K562 (cell line): ENCODE measurements at regions not wholly inside any gene's neighbourhood (a gene's known extent, or its start where the extent isn't known, plus 50 kb on each side); places are given as distances from the start of the nearest gene placed in this dataset.

Source experiments
- ATAC-seq: fragments of 200-7000 bp; cut with Tn5 transposase; 3 replicates; pipeline ENCODE4 v1.9.1; 2020; ENCODE audit warnings: moderate library complexity
- BruUV-seq: library from RNA; stranded (reverse); fragments of 400-500 nt; replicated peaks from 2 replicates; lab custom pipeline; 2021; lab: Mats Ljungman, UMichigan
- CTCF ChIA-PET: fragments of 300-600 bp; formaldehyde crosslinking; extraction: SDS; loops from one replicate; lab custom pipeline; 2021; ENCODE audit warnings: low intra/inter-chr PET ratio; lab: Yijun Ruan, JAX
- POLR2A ChIA-PET: fragments of 300-600, 350-650 bp; sonication (Branson Sonifier 250); formaldehyde crosslinking; extraction: SDS; loops from one replicate; lab custom pipeline; 2021; ENCODE audit warnings: antibody characterized with exemption, inconsistent platforms; lab: Yijun Ruan, JAX
- DNase-seq, 4 experiments: peaks; one replicate each; pipeline versions ENCODE4 v3.0.0 to v3.0.0-alpha.2; 2011 to 2018; ENCODE audit warnings: low spot score in 3 of 4, mixed read lengths in 3 of 4; ENCODE audit errors: extremely low read depth in 1 of 4
- FAIRE-seq: peaks from 2 replicates; lab custom pipeline; 2011; peaks lifted over from hg19 to GRCh38; lab: Jason Lieb, UNC
- H2AFZ ChIP-seq: 2 replicates; pipeline ENCODE4 v1.6.0; 2011; ENCODE audit warnings: low read depth, low read length, control low read depth, inconsistent platforms
- H3K27ac ChIP-seq: fragments of 200-600 bp; 3 replicates; pipeline ENCODE4 v1.8.0; 2011; ENCODE audit warnings: low read depth, mild to moderate bottlenecking, control low read depth, inconsistent platforms, low read length, moderate library complexity, mixed read lengths; ENCODE audit errors: extremely low read depth
- H3K27me3 ChIP-seq, 2 experiments: fragments of 300-600 bp in 1 of 2; 2 replicates in 1 of 2; 3 replicates in 1 of 2; pipeline versions ENCODE4 v1.6.0 to v1.8.0; 2011; ENCODE audit warnings: inconsistent platforms in 2 of 2, low read length in 2 of 2, mild to moderate bottlenecking in 1 of 2, mixed read lengths in 1 of 2, moderate library complexity in 1 of 2; ENCODE audit not compliant: control insufficient read depth in 2 of 2, insufficient read depth in 2 of 2
- H3K36me3 ChIP-seq: fragments of 300-600 bp; 3 replicates; pipeline ENCODE4 v1.8.0; 2011; ENCODE audit warnings: mild to moderate bottlenecking, low read length, inconsistent platforms; ENCODE audit not compliant: control insufficient read depth, insufficient read depth
- H3K4me1 ChIP-seq, 2 experiments: fragments of 200-600 bp in 1 of 2; replicated peaks in 1 of 2; 2 replicates in 1 of 2; 3 replicates in 1 of 2; pipeline versions ENCODE4 v1.5.1 to v1.8.0; 2011; ENCODE audit warnings: inconsistent platforms in 2 of 2, low read length in 2 of 2, mild to moderate bottlenecking in 1 of 2, mixed read lengths in 1 of 2, moderate library complexity in 1 of 2; ENCODE audit not compliant: control insufficient read depth in 2 of 2, insufficient read depth in 2 of 2
- H3K4me2 ChIP-seq: 2 replicates; pipeline ENCODE4 v1.6.1; 2011; ENCODE audit warnings: low read length, control low read depth, inconsistent platforms, mixed read lengths; ENCODE audit not compliant: insufficient read depth
- H3K4me3 ChIP-seq: fragments of 200-600 bp; sonication (generic), shearing (Covaris generic); 2 replicates; pipeline ENCODE4 v1.5.1; 2016; ENCODE audit warnings: control low read depth, inconsistent platforms
- H3K79me2 ChIP-seq: fragments of 200-600 bp; 3 replicates; pipeline ENCODE4 v1.8.0; 2011; ENCODE audit warnings: low read length, inconsistent platforms; ENCODE audit not compliant: control insufficient read depth, insufficient read depth
- H3K9ac ChIP-seq, 2 experiments: 2 replicates each; pipeline versions ENCODE4 v1.6.0 to v1.6.1; 2011; ENCODE audit warnings: low read depth in 2 of 2, low read length in 2 of 2, control low read depth in 1 of 2, inconsistent platforms in 1 of 2, mild to moderate bottlenecking in 1 of 2, mixed read lengths in 1 of 2; ENCODE audit not compliant: insufficient read depth in 1 of 2
- H3K9me1 ChIP-seq: one replicate; pipeline ENCODE4 v1.6.0; 2011; ENCODE audit warnings: inconsistent platforms, mild to moderate bottlenecking, low read length, moderate library complexity; ENCODE audit not compliant: control insufficient read depth, insufficient read depth
- H3K9me3 ChIP-seq: replicated peaks from 2 replicates; pipeline ENCODE4 v1.5.1; 2011; ENCODE audit warnings: low read depth, low read length, inconsistent platforms; ENCODE audit not compliant: control insufficient read depth, insufficient read depth
- H4K20me1 ChIP-seq: replicated peaks from 2 replicates; pipeline ENCODE4 v1.6.1; 2011; ENCODE audit warnings: low read length, inconsistent platforms, mixed read lengths; ENCODE audit not compliant: control insufficient read depth, insufficient read depth
- CBFA2T3 ChIP-seq: fragments of 450-650 bp; IDR thresholded peaks from 2 replicates; pipeline ENCODE4 v1.6.1; 2017
- SMAD1 ChIP-seq: fragments of 150-350 bp; IDR thresholded peaks from 2 replicates; pipeline ENCODE4 v1.6.1; 2014; ENCODE audit warnings: low read length, low read depth; ENCODE audit not compliant: partially characterized antibody
- TARDBP ChIP-seq: fragments of 450-650 bp; IDR thresholded peaks from 2 replicates; pipeline ENCODE4 v1.6.1; 2016
- ZBED1 ChIP-seq: IDR thresholded peaks from 2 replicates; pipeline ENCODE4 v1.6.1; 2014
- ZKSCAN1 ChIP-seq: fragments of 150-350 bp; IDR thresholded peaks from 2 replicates; pipeline ENCODE4 v1.6.1; 2016; ENCODE audit warnings: low read depth, low read length
- ZNF431 ChIP-seq: sonication (generic); formaldehyde crosslinking; IDR thresholded peaks from 2 replicates; pipeline ENCODE4 v1.8.0; 2022; ENCODE audit warnings: mild to moderate bottlenecking, missing genetic modification reagents
- WGBS: fragments of 100-300 bp; shearing (Covaris generic); methylation state at CpG from one replicate; pipeline ENCODE4 v1.1.6; 2016; ENCODE audit warnings: low coverage, mixed read lengths; ENCODE audit not compliant: insufficient coverage; ENCODE audit errors: missing lambda C conversion rate; 5-methylcytosine and 5-hydroxymethylcytosine counted together
- in situ Hi-C: fragments of 300-500 bp; cut with MboI; formaldehyde crosslinking; loops from 4 replicates; pipeline ENCODE4 v1.15.0; 2018; ENCODE audit warnings: inconsistent platforms, mixed read lengths
- intact Hi-C: fragments of 100-400 bp; cut with micrococcal nuclease; formaldehyde crosslinking; loops from 2 replicates; pipeline ENCODE4 v1.14.2; 2022
- TF ChIP-seq, protein P1 (sequence below): IDR thresholded peaks from 2 replicates; pipeline ENCODE4 v1.6.1; 2012; ENCODE audit warnings: low read depth, low read length, improper control_type of control experiment, borderline replicate concordance
- TF ChIP-seq, protein P2 (sequence below): fragments of 250-450 bp; sonication (Bioruptor Pico); IDR thresholded peaks from 2 replicates; pipeline ENCODE4 v1.4.0; 2020
- TF ChIP-seq, protein P3 (sequence below): fragments of 450-650 bp; conservative IDR thresholded peaks from 2 replicates; pipeline ENCODE4 v1.6.1; 2016; ENCODE audit warnings: missing genetic modification characterization, low read depth, mild to moderate bottlenecking, missing compliant biosample characterization, moderate library complexity
- TF ChIP-seq, protein P4 (sequence below), 2 experiments: fragments of 250-450 bp in 1 of 2; fragments of 450-650 bp in 1 of 2; sonication (Bioruptor Pico) in 1 of 2; IDR thresholded peaks; 2 replicates each; pipeline versions ENCODE4 v1.6.1 to v1.8.0; 2016 to 2021; ENCODE audit warnings: mild to moderate bottlenecking in 2 of 2, moderate library complexity in 2 of 2, missing compliant biosample characterization in 1 of 2, missing genetic modification characterization in 1 of 2
- TF ChIP-seq, protein P5 (sequence below): fragments of 450-650 bp; formaldehyde crosslinking; IDR thresholded peaks from 2 replicates; pipeline ENCODE4 v1.4.0; 2020; ENCODE audit warnings: mild to moderate bottlenecking, moderate library complexity

DNA sequence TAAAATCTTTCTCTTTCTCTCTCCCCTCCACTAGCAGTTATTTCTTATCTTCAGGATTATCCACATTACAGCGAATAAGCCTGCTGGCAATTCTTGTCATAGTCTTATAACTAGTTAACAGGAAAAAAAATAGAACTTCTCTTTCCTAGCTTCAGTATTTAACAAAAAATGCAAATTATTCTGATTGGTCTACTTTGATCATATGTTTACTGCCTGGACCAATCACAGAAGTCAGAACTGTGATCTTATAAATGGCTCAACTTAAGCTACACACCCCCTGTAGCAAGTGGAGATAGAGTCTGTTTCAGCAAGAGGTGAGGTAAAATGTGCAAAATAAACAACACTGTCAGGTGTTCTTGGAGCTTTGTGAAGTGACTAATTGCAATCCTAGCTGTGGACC, 389.4 kb upstream of the TUSC1 start:
- Histone ChIP-seq H4K20me1 (no peaks in the 10 kb centered on the region), H3K4me2 (no peak overlapping the region), H2AFZ (no peak overlapping the region), H3K27ac (no peak overlapping the region), H3K9me3 (no peaks in the 10 kb centered on the region), H3K4me3 (no peak overlapping the region), H3K27me3 (no peaks in the 10 kb centered on the region), H3K36me3 (no peaks in the 10 kb centered on the region), H3K9ac (no peak overlapping the region), H3K79me2 (no peaks in the 10 kb centered on the region), H3K9me1 (no peaks in the 10 kb centered on the region), H3K4me1 (no peaks in the 10 kb centered on the region)
- DNase-seq (no peak), FAIRE-seq (no peak), ATAC-seq (no peak)
- TF ChIP-seq SMAD1, result no peak
- TF ChIP-seq, protein P1, sequence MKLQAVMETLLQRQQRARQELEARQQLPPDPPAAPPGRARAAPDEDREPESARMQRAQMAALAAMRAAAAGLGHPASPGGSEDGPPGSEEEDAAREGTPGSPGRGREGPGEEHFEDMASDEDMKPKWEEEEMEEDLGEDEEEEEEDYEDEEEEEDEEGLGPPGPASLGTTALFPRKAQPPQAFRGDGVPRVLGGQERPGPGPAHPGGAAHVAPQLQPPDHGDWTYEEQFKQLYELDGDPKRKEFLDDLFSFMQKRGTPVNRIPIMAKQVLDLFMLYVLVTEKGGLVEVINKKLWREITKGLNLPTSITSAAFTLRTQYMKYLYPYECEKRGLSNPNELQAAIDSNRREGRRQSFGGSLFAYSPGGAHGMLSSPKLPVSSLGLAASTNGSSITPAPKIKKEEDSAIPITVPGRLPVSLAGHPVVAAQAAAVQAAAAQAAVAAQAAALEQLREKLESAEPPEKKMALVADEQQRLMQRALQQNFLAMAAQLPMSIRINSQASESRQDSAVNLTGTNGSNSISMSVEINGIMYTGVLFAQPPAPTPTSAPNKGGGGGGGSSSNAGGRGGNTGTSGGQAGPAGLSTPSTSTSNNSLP, result no peak
- BruUV-seq, result no TSS peak
- ChIA-PET CTCF (no interaction called here), POLR2A (no interaction called here)
- no CpG with 5 or more reads among the region's 1 CpG for WGBS
- intact Hi-C loops (no loop called here), in situ Hi-C loops (no loop called here)

DNA sequence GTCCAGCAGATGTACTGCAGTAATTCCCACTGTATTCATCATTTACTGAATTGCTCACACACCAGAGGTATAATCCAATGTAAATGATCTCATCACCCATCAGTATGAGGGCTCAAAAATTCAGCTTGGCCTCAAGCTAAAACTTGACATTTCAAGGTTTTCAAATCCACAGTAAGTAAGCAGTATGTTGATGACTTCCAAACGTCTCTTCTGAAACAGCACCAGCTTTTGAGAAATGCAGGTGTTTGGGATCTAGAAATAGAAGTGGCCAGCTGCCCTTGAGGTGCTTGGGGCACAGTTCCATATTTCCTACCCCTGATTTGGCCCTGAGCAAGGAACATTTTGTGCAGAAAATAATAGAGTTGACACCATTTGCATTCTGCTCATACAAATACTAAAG, 388.0 kb upstream of the TUSC1 start:
- FAIRE-seq (no peak), ATAC-seq (no peak), DNase-seq (no peak)
- Histone ChIP-seq H3K9ac (no peak overlapping the region), H3K9me1 (no peaks in the 10 kb centered on the region), H3K27me3 (no peaks in the 10 kb centered on the region), H2AFZ (no peak overlapping the region), H4K20me1 (no peaks in the 10 kb centered on the region), H3K4me3 (no peak overlapping the region), H3K4me2 (no peak overlapping the region), H3K4me1 (no peaks in the 10 kb centered on the region), H3K79me2 (no peaks in the 10 kb centered on the region), H3K36me3 (no peaks in the 10 kb centered on the region), H3K27ac (no peak overlapping the region), H3K9me3 (no peaks in the 10 kb centered on the region)
- no TSS peak for BruUV-seq
- WGBS, result no CpG with 5 or more reads among the region's 1 CpG
- in situ Hi-C loops, result no loop called here
- ChIA-PET POLR2A (no interaction called here), CTCF (no interaction called here)
- intact Hi-C loops, result no loop called here
- TF ChIP-seq, protein P2, sequence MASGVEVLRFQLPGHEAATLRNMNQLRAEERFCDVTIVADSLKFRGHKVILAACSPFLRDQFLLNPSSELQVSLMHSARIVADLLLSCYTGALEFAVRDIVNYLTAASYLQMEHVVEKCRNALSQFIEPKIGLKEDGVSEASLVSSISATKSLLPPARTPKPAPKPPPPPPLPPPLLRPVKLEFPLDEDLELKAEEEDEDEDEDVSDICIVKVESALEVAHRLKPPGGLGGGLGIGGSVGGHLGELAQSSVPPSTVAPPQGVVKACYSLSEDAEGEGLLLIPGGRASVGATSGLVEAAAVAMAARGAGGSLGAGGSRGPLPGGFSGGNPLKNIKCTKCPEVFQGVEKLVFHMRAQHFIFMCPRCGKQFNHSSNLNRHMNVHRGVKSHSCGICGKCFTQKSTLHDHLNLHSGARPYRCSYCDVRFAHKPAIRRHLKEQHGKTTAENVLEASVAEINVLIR (CRISPR knock-in tag), result no peak
- TF ChIP-seq CBFA2T3 (no peak), ZBED1 (no peak), TARDBP (no peak), ZKSCAN1 (no peak), ZNF431 (CRISPR knock-in tag) (no peak)
- TF ChIP-seq, protein P3, sequence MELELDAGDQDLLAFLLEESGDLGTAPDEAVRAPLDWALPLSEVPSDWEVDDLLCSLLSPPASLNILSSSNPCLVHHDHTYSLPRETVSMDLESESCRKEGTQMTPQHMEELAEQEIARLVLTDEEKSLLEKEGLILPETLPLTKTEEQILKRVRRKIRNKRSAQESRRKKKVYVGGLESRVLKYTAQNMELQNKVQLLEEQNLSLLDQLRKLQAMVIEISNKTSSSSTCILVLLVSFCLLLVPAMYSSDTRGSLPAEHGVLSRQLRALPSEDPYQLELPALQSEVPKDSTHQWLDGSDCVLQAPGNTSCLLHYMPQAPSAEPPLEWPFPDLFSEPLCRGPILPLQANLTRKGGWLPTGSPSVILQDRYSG (tag), result no peak
- TF ChIP-seq, protein P4, sequence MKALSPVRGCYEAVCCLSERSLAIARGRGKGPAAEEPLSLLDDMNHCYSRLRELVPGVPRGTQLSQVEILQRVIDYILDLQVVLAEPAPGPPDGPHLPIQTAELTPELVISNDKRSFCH (CRISPR knock-in tag; IDR thresholded peaks at IDR 0.05), result no peak
- TF ChIP-seq, protein P4 (tag; IDR thresholded peaks at IDR 0.05), result no peak
- TF ChIP-seq, protein P5, sequence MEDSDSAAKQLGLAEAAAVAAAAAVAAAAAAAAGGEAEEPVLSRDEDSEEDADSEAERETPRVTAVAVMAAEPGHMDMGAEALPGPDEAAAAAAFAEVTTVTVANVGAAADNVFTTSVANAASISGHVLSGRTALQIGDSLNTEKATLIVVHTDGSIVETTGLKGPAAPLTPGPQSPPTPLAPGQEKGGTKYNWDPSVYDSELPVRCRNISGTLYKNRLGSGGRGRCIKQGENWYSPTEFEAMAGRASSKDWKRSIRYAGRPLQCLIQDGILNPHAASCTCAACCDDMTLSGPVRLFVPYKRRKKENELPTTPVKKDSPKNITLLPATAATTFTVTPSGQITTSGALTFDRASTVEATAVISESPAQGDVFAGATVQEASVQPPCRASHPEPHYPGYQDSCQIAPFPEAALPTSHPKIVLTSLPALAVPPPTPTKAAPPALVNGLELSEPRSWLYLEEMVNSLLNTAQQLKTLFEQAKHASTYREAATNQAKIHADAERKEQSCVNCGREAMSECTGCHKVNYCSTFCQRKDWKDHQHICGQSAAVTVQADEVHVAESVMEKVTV (CRISPR knock-in tag), result no peak
